ENCODE measurements at regions not wholly inside any gene's neighbourhood (a gene's known extent, or its start where the extent isn't known, plus 50 kb on each side); places are given as distances from the start of the nearest gene placed in this dataset.

GRCh38 chr2:142827170-142827569 is 50.3 kb upstream of the KYNU start:
- Histone ChIP-seq H3K4me3 (ENCODE audit: low read depth, low read length) (no peak overlapping the region), H3K27me3 (replicated peaks) (no peaks in the 10 kb centered on the region), H3K36me3 (replicated peaks) (no peaks in the 10 kb centered on the region), H3K27ac (no peak overlapping the region)
- in situ Hi-C loops (cut with HindIII; ENCODE audit: low pct_ligation_motif_present, low sequenced_read_pairs) = no loop called here
- no peak for DNase-seq
- TF ChIP-seq CTCF (IDR thresholded peaks at IDR 0.05; ENCODE audit: low read depth, low read length, missing control alignments) = no peak

GRCh38 chr2:142825861-142826260 is 51.6 kb upstream of the KYNU start:
- H3K27ac ChIP-seq = no peak overlapping the region
- no peak for TF ChIP-seq CTCF (IDR thresholded peaks at IDR 0.05; ENCODE audit: low read depth, low read length, missing control alignments)
- DNase-seq = no peak
- H3K36me3 ChIP-seq (replicated peaks) = no peaks in the 10 kb centered on the region
- no peaks in the 10 kb centered on the region for H3K27me3 ChIP-seq (replicated peaks)
- in situ Hi-C loops (cut with HindIII; ENCODE audit: low pct_ligation_motif_present, low sequenced_read_pairs) = no loop called here
- no peak overlapping the region for H3K4me3 ChIP-seq (ENCODE audit: low read depth, low read length)

GRCh38 chr2:142824756-142825155 is 52.7 kb upstream of the KYNU start:
- Histone ChIP-seq H3K36me3 (replicated peaks) (no peaks in the 10 kb centered on the region), H3K4me3 (ENCODE audit: low read depth, low read length) (no peak overlapping the region), H3K27me3 (replicated peaks) (no peaks in the 10 kb centered on the region), H3K27ac (no peak overlapping the region)
- no peak for TF ChIP-seq CTCF (IDR thresholded peaks at IDR 0.05; ENCODE audit: low read depth, low read length, missing control alignments)
- no peak for DNase-seq
- in situ Hi-C loops (cut with HindIII; ENCODE audit: low pct_ligation_motif_present, low sequenced_read_pairs) = no loop called here

- H3K4me3 ChIP-seq (ENCODE audit: low read depth, low read length) = no peak overlapping the region
- DNase-seq = no peak
- no peak for TF ChIP-seq CTCF (IDR thresholded peaks at IDR 0.05; ENCODE audit: low read depth, low read length, missing control alignments)
- in situ Hi-C loops (cut with HindIII; ENCODE audit: low pct_ligation_motif_present, low sequenced_read_pairs) = no loop called here
- no peak overlapping the region for H3K27ac ChIP-seq
- no peaks in the 10 kb centered on the region for H3K36me3 ChIP-seq (replicated peaks)
- no peaks in the 10 kb centered on the region for H3K27me3 ChIP-seq (replicated peaks)
These were observed 55.3 kb upstream of the KYNU start for GRCh38 chr2:142822190-142822589.

GRCh38 chr2:142819411-142819810 is 58.1 kb upstream of the KYNU start:
- Histone ChIP-seq H3K27me3 (replicated peaks) (no peaks in the 10 kb centered on the region), H3K4me3 (ENCODE audit: low read depth, low read length) (no peak overlapping the region), H3K27ac (no peak overlapping the region), H3K36me3 (replicated peaks) (no peaks in the 10 kb centered on the region)
- TF ChIP-seq CTCF (IDR thresholded peaks at IDR 0.05; ENCODE audit: low read depth, low read length, missing control alignments) = no peak
- no peak for DNase-seq
- in situ Hi-C loops (cut with HindIII; ENCODE audit: low pct_ligation_motif_present, low sequenced_read_pairs) = no loop called here

- DNase-seq = no peak
- no peak for TF ChIP-seq CTCF (IDR thresholded peaks at IDR 0.05; ENCODE audit: low read depth, low read length, missing control alignments)
- Histone ChIP-seq H3K36me3 (replicated peaks) (no peaks in the 10 kb centered on the region), H3K27me3 (replicated peaks) (no peaks in the 10 kb centered on the region), H3K27ac (no peak overlapping the region), H3K4me3 (ENCODE audit: low read depth, low read length) (no peak overlapping the region)
- in situ Hi-C loops (cut with HindIII; ENCODE audit: low pct_ligation_motif_present, low sequenced_read_pairs) = no loop called here
These were observed 62.1 kb upstream of the KYNU start for GRCh38 chr2:142815375-142815774.
